K562 (cell line): ENCODE measurements at regions not wholly inside any gene's neighbourhood (a gene's known extent, or its start where the extent isn't known, plus 50 kb on each side); places are given as distances from the start of the nearest gene placed in this dataset.

Experiments
- ATAC-seq: fragments of 200-7000 bp; cut with Tn5 transposase; 3 replicates; pipeline ENCODE4 v1.9.1; 2020; ENCODE audit warnings: moderate library complexity
- BruUV-seq: library from RNA; stranded (reverse); fragments of 400-500 nt; replicated peaks from 2 replicates; lab custom pipeline; 2021; lab: Mats Ljungman, UMichigan
- CTCF ChIA-PET: fragments of 300-600 bp; formaldehyde crosslinking; extraction: SDS; loops from one replicate; lab custom pipeline; 2021; ENCODE audit warnings: low intra/inter-chr PET ratio; lab: Yijun Ruan, JAX
- POLR2A ChIA-PET: fragments of 300-600, 350-650 bp; sonication (Branson Sonifier 250); formaldehyde crosslinking; extraction: SDS; loops from one replicate; lab custom pipeline; 2021; ENCODE audit warnings: antibody characterized with exemption, inconsistent platforms; lab: Yijun Ruan, JAX
- DNase-seq, 4 experiments: peaks; one replicate each; pipeline versions ENCODE4 v3.0.0 to v3.0.0-alpha.2; 2011 to 2018; ENCODE audit warnings: low spot score in 3 of 4, mixed read lengths in 3 of 4; ENCODE audit errors: extremely low read depth in 1 of 4
- FAIRE-seq: peaks from 2 replicates; lab custom pipeline; 2011; peaks lifted over from hg19 to GRCh38; lab: Jason Lieb, UNC
- H2AFZ ChIP-seq: 2 replicates; pipeline ENCODE4 v1.6.0; 2011; ENCODE audit warnings: low read depth, low read length, control low read depth, inconsistent platforms
- H3K27ac ChIP-seq: fragments of 200-600 bp; 3 replicates; pipeline ENCODE4 v1.8.0; 2011; ENCODE audit warnings: low read depth, mild to moderate bottlenecking, control low read depth, inconsistent platforms, low read length, moderate library complexity, mixed read lengths; ENCODE audit errors: extremely low read depth
- H3K27me3 ChIP-seq, 2 experiments: fragments of 300-600 bp in 1 of 2; 2 replicates in 1 of 2; 3 replicates in 1 of 2; pipeline versions ENCODE4 v1.6.0 to v1.8.0; 2011; ENCODE audit warnings: inconsistent platforms in 2 of 2, low read length in 2 of 2, mild to moderate bottlenecking in 1 of 2, mixed read lengths in 1 of 2, moderate library complexity in 1 of 2; ENCODE audit not compliant: control insufficient read depth in 2 of 2, insufficient read depth in 2 of 2
- H3K36me3 ChIP-seq: fragments of 300-600 bp; 3 replicates; pipeline ENCODE4 v1.8.0; 2011; ENCODE audit warnings: mild to moderate bottlenecking, low read length, inconsistent platforms; ENCODE audit not compliant: control insufficient read depth, insufficient read depth
- H3K4me1 ChIP-seq, 2 experiments: fragments of 200-600 bp in 1 of 2; replicated peaks in 1 of 2; 2 replicates in 1 of 2; 3 replicates in 1 of 2; pipeline versions ENCODE4 v1.5.1 to v1.8.0; 2011; ENCODE audit warnings: inconsistent platforms in 2 of 2, low read length in 2 of 2, mild to moderate bottlenecking in 1 of 2, mixed read lengths in 1 of 2, moderate library complexity in 1 of 2; ENCODE audit not compliant: control insufficient read depth in 2 of 2, insufficient read depth in 2 of 2
- H3K4me2 ChIP-seq: 2 replicates; pipeline ENCODE4 v1.6.1; 2011; ENCODE audit warnings: low read length, control low read depth, inconsistent platforms, mixed read lengths; ENCODE audit not compliant: insufficient read depth
- H3K4me3 ChIP-seq: fragments of 200-600 bp; sonication (generic), shearing (Covaris generic); 2 replicates; pipeline ENCODE4 v1.5.1; 2016; ENCODE audit warnings: control low read depth, inconsistent platforms
- H3K79me2 ChIP-seq: fragments of 200-600 bp; 3 replicates; pipeline ENCODE4 v1.8.0; 2011; ENCODE audit warnings: low read length, inconsistent platforms; ENCODE audit not compliant: control insufficient read depth, insufficient read depth
- H3K9ac ChIP-seq, 2 experiments: 2 replicates each; pipeline versions ENCODE4 v1.6.0 to v1.6.1; 2011; ENCODE audit warnings: low read depth in 2 of 2, low read length in 2 of 2, control low read depth in 1 of 2, inconsistent platforms in 1 of 2, mild to moderate bottlenecking in 1 of 2, mixed read lengths in 1 of 2; ENCODE audit not compliant: insufficient read depth in 1 of 2
- H3K9me1 ChIP-seq: one replicate; pipeline ENCODE4 v1.6.0; 2011; ENCODE audit warnings: inconsistent platforms, mild to moderate bottlenecking, low read length, moderate library complexity; ENCODE audit not compliant: control insufficient read depth, insufficient read depth
- H3K9me3 ChIP-seq: replicated peaks from 2 replicates; pipeline ENCODE4 v1.5.1; 2011; ENCODE audit warnings: low read depth, low read length, inconsistent platforms; ENCODE audit not compliant: control insufficient read depth, insufficient read depth
- H4K20me1 ChIP-seq: replicated peaks from 2 replicates; pipeline ENCODE4 v1.6.1; 2011; ENCODE audit warnings: low read length, inconsistent platforms, mixed read lengths; ENCODE audit not compliant: control insufficient read depth, insufficient read depth
- ATF4 ChIP-seq: fragments of 450-650 bp; formaldehyde crosslinking; IDR thresholded peaks from 2 replicates; pipeline ENCODE4 v1.4.0; 2022; ENCODE audit warnings: mild to moderate bottlenecking, moderate library complexity
- BRD4 ChIP-seq: fragments of 200-600 bp; sonication (generic); IDR thresholded peaks from 2 replicates; pipeline ENCODE4 v1.6.1; 2017; ENCODE audit warnings: inconsistent platforms
- FOXA1 ChIP-seq: fragments of 450-650 bp; IDR thresholded peaks from 2 replicates; pipeline ENCODE4 v1.6.1; 2016; ENCODE audit warnings: mild to moderate bottlenecking, borderline replicate concordance
- FUS ChIP-seq: fragments of 200-400 bp; formaldehyde crosslinking; optimal IDR thresholded peaks from 2 replicates; pipeline ENCODE3; 2017; ENCODE audit warnings: low read depth, low read length
- KHSRP ChIP-seq: fragments of 450-650 bp; IDR thresholded peaks from 2 replicates; pipeline ENCODE4 v1.6.1; 2017
- MCM7 ChIP-seq, 2 experiments: fragments of 450-650 bp; IDR thresholded peaks; 2 replicates each; pipeline ENCODE4 v1.6.1; 2016 to 2018
- NFE2L1 ChIP-seq: fragments of 450-650 bp; IDR thresholded peaks from 2 replicates; pipeline ENCODE4 v1.6.1; 2016; ENCODE audit warnings: missing genetic modification characterization, low read depth, mild to moderate bottlenecking, missing compliant biosample characterization, moderate library complexity, borderline replicate concordance
- SMAD3 ChIP-seq: fragments of 450-650 bp; formaldehyde crosslinking; conservative IDR thresholded peaks from 2 replicates; pipeline ENCODE4 v1.4.0; 2020; ENCODE audit warnings: mild to moderate bottlenecking
- STAT6 ChIP-seq: sonication (generic); formaldehyde crosslinking; IDR thresholded peaks from 2 replicates; pipeline ENCODE4 v1.8.1; 2023; ENCODE audit warnings: mild to moderate bottlenecking, missing genetic modification reagents
- ZKSCAN8 ChIP-seq: fragments of 200-800 bp; sonication (Bioruptor generic); IDR thresholded peaks from 2 replicates; pipeline ENCODE4 v1.6.1; 2016; ENCODE audit warnings: missing genetic modification characterization, missing compliant biosample characterization
- ZNF644 ChIP-seq: fragments of 200-800 bp; sonication (Bioruptor generic); IDR thresholded peaks from 2 replicates; pipeline ENCODE4 v1.6.1; 2016; ENCODE audit warnings: low read depth, missing genetic modification characterization, missing compliant biosample characterization
- ZNF75A ChIP-seq: fragments of 450-650 bp; formaldehyde crosslinking; IDR thresholded peaks from 2 replicates; pipeline ENCODE4 v1.4.0; 2020; ENCODE audit warnings: mild to moderate bottlenecking
- WGBS: fragments of 100-300 bp; shearing (Covaris generic); methylation state at CpG from one replicate; pipeline ENCODE4 v1.1.6; 2016; ENCODE audit warnings: low coverage, mixed read lengths; ENCODE audit not compliant: insufficient coverage; ENCODE audit errors: missing lambda C conversion rate; 5-methylcytosine and 5-hydroxymethylcytosine counted together
- in situ Hi-C: fragments of 300-500 bp; cut with MboI; formaldehyde crosslinking; loops from 4 replicates; pipeline ENCODE4 v1.15.0; 2018; ENCODE audit warnings: inconsistent platforms, mixed read lengths
- intact Hi-C: fragments of 100-400 bp; cut with micrococcal nuclease; formaldehyde crosslinking; loops from 2 replicates; pipeline ENCODE4 v1.14.2; 2022

GRCh38 chr11:25771605-25772004 is 560.3 kb upstream of the ANO3 start:
- Histone ChIP-seq H3K9me1 (no peaks in the 10 kb centered on the region), H3K79me2 (no peaks in the 10 kb centered on the region), H4K20me1 (no peaks in the 10 kb centered on the region), H3K36me3 (no peaks in the 10 kb centered on the region), H3K4me3 (no peak overlapping the region), H3K27me3 (no peaks in the 10 kb centered on the region), H3K4me1 (no peaks in the 10 kb centered on the region), H3K4me2 (no peak overlapping the region), H3K9ac (no peak overlapping the region), H3K27ac (no peak overlapping the region), H3K9me3 (no peaks in the 10 kb centered on the region), H2AFZ (no peak overlapping the region)
- no peak for FAIRE-seq
- 2% methylated on average over 4 of the region's 4 CpGs for WGBS
- POLR2A ChIA-PET: no interaction called here
- no peak for DNase-seq
- in situ Hi-C loops (no loop called here), intact Hi-C loops (no loop called here)
- ATAC-seq: no peak
- BruUV-seq: no TSS peak
- TF ChIP-seq STAT6 (CRISPR knock-in tag): no peak
- CTCF ChIA-PET: no interaction called here

GRCh38 chr11:25775603-25776002 is 556.3 kb upstream of the ANO3 start:
- BruUV-seq: no TSS peak
- no peak overlapping the region for H3K4me2 ChIP-seq
- FAIRE-seq (no peak), ATAC-seq (no peak), DNase-seq (no peak)
- 0% methylated on average over 1 of the region's 1 CpG for WGBS
- H3K4me3 ChIP-seq: no peak overlapping the region
- CTCF ChIA-PET: no interaction called here
- intact Hi-C loops: no loop called here
- H3K4me1 ChIP-seq: no peaks in the 10 kb centered on the region
- no peak overlapping the region for H3K9ac ChIP-seq
- H4K20me1 ChIP-seq: no peaks in the 10 kb centered on the region
- no peak overlapping the region for H3K27ac ChIP-seq
- no peaks in the 10 kb centered on the region for H3K36me3 ChIP-seq
- POLR2A ChIA-PET: no interaction called here
- H3K9me1 ChIP-seq: no peaks in the 10 kb centered on the region
- in situ Hi-C loops: no loop called here
- no peak overlapping the region for H2AFZ ChIP-seq
- no peaks in the 10 kb centered on the region for H3K27me3 ChIP-seq
- H3K79me2 ChIP-seq: no peaks in the 10 kb centered on the region
- no peaks in the 10 kb centered on the region; the same call in 1 of the 2 replicates for H3K9me3 ChIP-seq
- TF ChIP-seq FOXA1: no peak
- TF ChIP-seq ZNF75A: no peak
- no peak for TF ChIP-seq ZNF644 (tag)
- no peak for TF ChIP-seq MCM7 (IDR thresholded peaks at IDR 0.05)
- no peak for TF ChIP-seq FUS
- no peak for TF ChIP-seq SMAD3 (CRISPR knock-in tag)
- no peak for TF ChIP-seq ZKSCAN8 (CRISPR knock-in tag)
- TF ChIP-seq BRD4: no peak
- TF ChIP-seq ATF4 (CRISPR knock-in tag): no peak
- no peak for TF ChIP-seq NFE2L1
- no peak for TF ChIP-seq KHSRP
- TF ChIP-seq STAT6 (CRISPR knock-in tag): no peak
